ENCODE measurements at regions not wholly inside any gene's neighbourhood (a gene's known extent, or its start where the extent isn't known, plus 50 kb on each side); places are given as distances from the start of the nearest gene placed in this dataset.

GRCh38 chr12:85531341-85531740, 251.3 kb downstream of the ALX1 start:
- Histone ChIP-seq H3K4me1 (no peaks in the 10 kb centered on the region), H3K27ac (no peak overlapping the region), H3K9me3 (no peaks in the 10 kb centered on the region), H3K4me3 (no peak overlapping the region), H3K27me3 (ENCODE audit: insufficient read depth in 3 of 3, low read length in 2 of 3) (no peaks in the 10 kb centered on the region), H3K36me3 (ENCODE audit: insufficient read depth in 1 of 2, low read depth in 1 of 2) (no peaks in the 10 kb centered on the region)
- no peak for TF ChIP-seq CTCF (IDR thresholded peaks at IDR 0.05)
- intact Hi-C loops (cut with DNase I): no loop called here
- ATAC-seq (no peak), DNase-seq (no peak)
- 35 to 42% (median 37%) methylated on average over 1 of the region's 1 CpG for WGBS, 3 donors

GRCh38 chr12:85549640-85550039, 269.6 kb downstream of the ALX1 start:
- TF ChIP-seq CTCF (IDR thresholded peaks at IDR 0.05): no peak

GRCh38 chr12:85550924-85551323, 270.9 kb downstream of the ALX1 start:
- Histone ChIP-seq H3K4me1 (no peaks in the 10 kb centered on the region), H3K27me3 (ENCODE audit: insufficient read depth in 3 of 3, low read length in 2 of 3) (no peaks in the 10 kb centered on the region), H3K27ac (no peak overlapping the region), H3K9me3 (no peaks in the 10 kb centered on the region), H3K36me3 (ENCODE audit: insufficient read depth in 1 of 2, low read depth in 1 of 2) (no peaks in the 10 kb centered on the region), H3K4me3 (no peak overlapping the region)
- DNase-seq: no peak
- no peak for ATAC-seq
- WGBS, 3 donors: 62 to 68% (median 64%) methylated on average over 2 of the region's 2 CpGs
- no peak for TF ChIP-seq CTCF (IDR thresholded peaks at IDR 0.05)
- intact Hi-C loops (cut with DNase I): no loop called here

More at GRCh38 chr12:85549640-85550039, 269.6 kb downstream of the ALX1 start:
- no peaks in the 10 kb centered on the region for H3K4me1 ChIP-seq
- WGBS, 3 donors: 81 to 85% (median 85%) methylated on average over 2 of the region's 2 CpGs
- ATAC-seq: no peak
- no peak overlapping the region for H3K4me3 ChIP-seq
- no peaks in the 10 kb centered on the region for H3K36me3 ChIP-seq (ENCODE audit: insufficient read depth in 1 of 2, low read depth in 1 of 2)
- no peaks in the 10 kb centered on the region for H3K27me3 ChIP-seq (ENCODE audit: insufficient read depth in 3 of 3, low read length in 2 of 3)
- DNase-seq: no peak
- H3K9me3 ChIP-seq: no peaks in the 10 kb centered on the region
- H3K27ac ChIP-seq: no peak overlapping the region
- intact Hi-C loops (cut with DNase I): no loop called here

GRCh38 chr12:85552461-85552860, 272.4 kb downstream of the ALX1 start:
- Histone ChIP-seq H3K4me3 (no peak overlapping the region), H3K4me1 (no peaks in the 10 kb centered on the region), H3K9me3 (no peaks in the 10 kb centered on the region), H3K36me3 (ENCODE audit: insufficient read depth in 1 of 2, low read depth in 1 of 2) (no peaks in the 10 kb centered on the region), H3K27ac (no peak overlapping the region), H3K27me3 (ENCODE audit: insufficient read depth in 3 of 3, low read length in 2 of 3) (no peaks in the 10 kb centered on the region)
- intact Hi-C loops (cut with DNase I): no loop called here
- ATAC-seq (no peak), DNase-seq (no peak)
- TF ChIP-seq CTCF (IDR thresholded peaks at IDR 0.05): no peak
- WGBS, 3 donors: 88 to 93% (median 92%) methylated on average over 3 of the region's 3 CpGs

- no peaks in the 10 kb centered on the region for H3K36me3 ChIP-seq (ENCODE audit: insufficient read depth in 1 of 2, low read depth in 1 of 2)
- 74 to 82% (median 77%) methylated on average over 1 of the region's 1 CpG for WGBS, 3 donors
- no peak for TF ChIP-seq CTCF (IDR thresholded peaks at IDR 0.05)
- H3K4me1 ChIP-seq: no peaks in the 10 kb centered on the region
- no peak for ATAC-seq
- H3K27ac ChIP-seq: no peak overlapping the region
- no peaks in the 10 kb centered on the region for H3K27me3 ChIP-seq (ENCODE audit: insufficient read depth in 3 of 3, low read length in 2 of 3)
- no peaks in the 10 kb centered on the region for H3K9me3 ChIP-seq
- intact Hi-C loops (cut with DNase I): no loop called here
- no peak overlapping the region for H3K4me3 ChIP-seq
- no peak for DNase-seq
Observed at GRCh38 chr12:85557850-85558249, 277.8 kb downstream of the ALX1 start.
